ENCODE measurements at regions not wholly inside any gene's neighbourhood (a gene's known extent, or its start where the extent isn't known, plus 50 kb on each side); places are given as distances from the start of the nearest gene placed in this dataset.
A peak's percentile ranks its signal among the peaks of the same experiment; 100 is the strongest.
"Not testable (repeated sequence)": the region's sequence is repeated elsewhere in the genome, so short reads cannot be mapped to it uniquely, and the experiment has no call there.

DNA sequence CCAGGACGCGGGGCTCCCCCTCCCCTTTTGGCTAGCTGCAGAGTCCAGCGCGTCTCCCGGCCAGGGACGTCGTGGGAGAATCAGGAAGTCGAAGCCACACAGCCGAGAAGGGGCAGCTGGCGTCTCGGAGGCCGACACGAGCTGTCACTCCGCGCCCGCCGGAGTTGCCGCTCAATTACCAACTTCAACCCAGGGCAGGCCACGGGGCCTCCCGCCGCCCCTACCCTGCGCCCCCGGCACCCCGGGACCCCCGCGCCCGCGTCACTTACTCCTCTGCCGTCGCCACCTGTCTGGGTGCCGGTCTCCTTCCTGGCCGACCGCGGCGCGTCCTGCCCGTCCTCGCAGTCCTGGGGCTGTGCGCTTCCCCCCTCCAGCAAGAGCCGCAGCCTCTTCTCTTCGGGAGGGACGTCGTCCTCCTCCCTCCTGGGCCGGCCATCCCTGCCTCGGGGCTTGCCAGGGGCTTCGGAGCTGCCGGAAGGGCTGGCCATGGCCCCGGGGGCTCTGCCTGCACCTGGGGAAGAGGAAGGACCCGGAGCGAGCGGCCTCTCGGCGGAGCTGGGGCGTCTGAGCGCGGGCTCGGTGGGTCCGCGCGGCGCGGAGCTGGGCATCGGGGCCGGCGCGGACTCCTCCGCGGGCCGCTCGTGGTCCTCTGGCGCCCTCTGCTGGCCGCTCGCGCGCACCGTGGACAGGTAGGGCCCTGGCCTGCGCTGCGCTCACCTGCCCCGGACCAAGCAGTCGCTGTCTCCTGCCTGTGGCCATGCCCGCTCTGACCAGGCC, 65.6 kb upstream of the CLEC6A start:
- peak; percentile 55 for DNase-seq

DNA sequence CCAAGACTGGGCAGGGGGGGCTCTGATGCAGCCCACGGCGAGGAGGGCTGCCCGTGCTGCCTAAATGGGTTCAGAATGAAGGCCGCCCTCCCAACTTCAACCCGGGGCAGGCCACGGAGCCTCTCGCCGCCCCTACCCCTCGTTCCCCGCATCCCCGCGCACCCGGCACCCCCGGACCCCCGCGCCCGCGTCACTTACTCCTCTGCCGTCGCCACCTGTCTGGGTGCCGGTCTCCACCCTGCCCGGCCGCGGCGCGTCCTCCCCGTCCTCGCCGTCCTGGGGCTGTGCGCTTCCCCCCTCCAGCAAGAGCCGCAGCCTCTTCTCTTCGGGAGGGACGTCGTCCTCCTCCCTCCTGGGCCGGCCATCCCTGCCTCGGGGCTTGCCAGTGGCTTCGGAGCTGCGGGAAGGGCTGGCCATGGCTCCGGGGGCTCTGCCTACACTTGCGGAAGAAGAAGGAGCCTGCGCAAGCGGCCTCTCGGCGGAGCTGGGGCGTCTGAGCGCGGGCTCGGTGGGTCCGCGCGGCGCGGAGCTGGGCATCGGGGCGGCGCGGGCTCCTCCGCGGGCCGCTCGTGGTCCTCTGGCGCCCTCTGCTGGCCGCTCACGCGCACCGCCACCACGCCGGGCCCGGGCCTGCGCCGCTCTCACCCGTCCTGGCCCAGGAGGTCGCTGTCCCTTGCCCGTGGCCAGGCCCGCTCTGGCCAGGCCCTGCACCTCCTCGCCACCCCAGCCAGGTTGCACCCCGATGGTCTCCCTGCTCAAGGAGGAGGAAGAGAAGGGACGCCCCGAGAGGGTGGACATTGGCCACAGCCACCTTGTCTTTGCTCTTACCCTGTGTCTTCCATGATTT, 59.3 kb upstream of the CLEC6A start:
- DNase-seq = peak; percentile 48

DNA sequence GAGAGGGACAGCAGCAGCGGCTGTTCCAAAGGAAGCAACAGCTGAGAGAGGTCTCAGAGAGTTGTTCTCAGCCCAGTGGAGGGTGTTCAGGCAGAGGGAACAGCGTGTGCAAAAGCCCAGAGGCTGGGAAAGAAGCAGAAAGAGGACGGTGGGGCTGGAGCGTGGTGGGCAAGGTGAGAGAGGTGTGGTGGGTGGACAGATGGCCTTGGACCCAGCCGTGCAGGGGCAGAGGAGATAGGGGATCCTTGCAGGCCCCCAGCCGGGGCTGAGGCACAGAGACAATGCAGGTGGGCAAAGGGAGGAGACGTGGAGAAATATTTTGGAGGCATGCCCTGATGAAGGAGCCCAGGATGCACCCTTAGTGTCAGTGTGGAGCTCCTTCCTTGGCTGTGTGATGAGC, 58.4 kb upstream of the CLEC6A start:
- not testable (repeated sequence) for DNase-seq

DNA sequence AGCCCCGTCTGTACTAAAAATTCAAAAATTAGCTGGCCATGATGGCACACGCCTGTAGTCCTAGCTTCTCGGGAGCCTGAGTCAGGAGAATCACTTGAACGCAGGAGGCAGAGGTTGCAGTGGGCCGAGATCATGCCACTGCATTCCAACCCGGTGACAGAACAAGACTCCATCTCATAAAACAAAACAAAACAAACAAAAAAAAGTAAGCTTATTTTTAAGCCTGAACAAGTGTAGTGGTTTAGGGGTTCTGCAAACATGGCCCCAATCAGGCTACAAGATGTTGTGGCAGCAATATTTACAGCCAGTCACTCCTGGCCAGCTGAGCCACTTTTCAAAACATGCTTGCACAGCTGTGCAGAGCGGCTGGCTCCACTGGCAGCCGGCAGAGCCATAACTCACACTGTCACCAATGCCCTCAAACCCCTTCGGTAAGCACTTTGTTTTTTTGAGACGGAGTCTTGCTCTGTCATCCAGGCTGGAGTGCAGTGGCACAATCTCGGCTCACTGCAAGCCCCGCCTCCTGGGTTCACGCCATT, 56.2 kb upstream of the CLEC6A start:
- not testable (repeated sequence) for DNase-seq

DNA sequence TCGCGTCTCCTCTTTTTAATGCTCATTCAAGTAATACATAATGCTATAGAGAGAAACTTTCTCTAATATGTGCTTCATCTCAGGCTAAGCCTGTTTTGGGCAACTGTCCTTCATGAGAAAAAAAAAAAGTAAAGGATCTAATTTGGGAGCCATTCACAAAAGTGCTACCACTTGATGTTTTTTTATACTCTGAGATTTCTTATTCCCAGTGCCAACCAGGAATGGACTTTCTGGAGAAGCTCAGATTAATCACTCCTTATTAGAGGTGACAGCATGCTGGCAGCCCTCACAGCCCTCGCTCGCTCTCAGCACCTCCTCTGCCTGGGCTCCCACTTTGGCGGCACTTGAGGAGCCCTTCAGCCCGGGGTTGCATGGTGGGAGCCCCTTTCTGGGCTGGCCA, 51.9 kb upstream of the CLEC6A start:
- DNase-seq = not testable (repeated sequence)

DNA sequence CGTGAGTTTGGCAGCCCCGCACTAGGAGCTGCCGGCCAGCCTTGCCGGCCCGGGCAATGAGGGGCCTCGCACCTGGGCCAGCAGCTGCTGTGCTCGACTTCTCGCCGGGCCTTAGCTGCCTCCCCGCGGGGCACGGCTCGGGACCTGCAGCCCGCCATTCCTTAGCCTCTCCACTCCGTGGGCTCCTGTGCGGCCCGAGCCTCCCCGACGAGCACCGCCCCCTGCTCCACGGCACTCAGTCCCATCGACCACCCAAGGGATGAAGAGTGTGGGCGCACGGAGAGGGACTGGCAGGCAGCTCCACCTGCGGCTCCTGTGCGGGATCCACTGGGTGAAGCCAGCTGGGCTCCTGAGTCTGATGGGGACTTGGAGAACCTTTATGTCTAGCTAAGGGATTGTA, 51.4 kb upstream of the CLEC6A start:
- DNase-seq = not testable (repeated sequence)

All from activated CD4-positive, alpha-beta T cell treated with anti-CD3 and anti-CD28 coated beads, Interleukin-2, amount 50 U/mL, for 16 hours (primary cell).